ENCODE measurements at regions not wholly inside any gene's neighbourhood (a gene's known extent, or its start where the extent isn't known, plus 50 kb on each side); places are given as distances from the start of the nearest gene placed in this dataset.

GRCh38 chr13:73695325-73695724 lies 438.9 kb downstream of the KLF12 start (continued):
- no peak for TF ChIP-seq ELF4 (CRISPR knock-in tag; IDR thresholded peaks at IDR 0.05; ENCODE audit: low read depth)
- no peak for TF ChIP-seq HMGA2 (CRISPR knock-in tag; IDR thresholded peaks at IDR 0.05)
- TF ChIP-seq, protein P1, sequence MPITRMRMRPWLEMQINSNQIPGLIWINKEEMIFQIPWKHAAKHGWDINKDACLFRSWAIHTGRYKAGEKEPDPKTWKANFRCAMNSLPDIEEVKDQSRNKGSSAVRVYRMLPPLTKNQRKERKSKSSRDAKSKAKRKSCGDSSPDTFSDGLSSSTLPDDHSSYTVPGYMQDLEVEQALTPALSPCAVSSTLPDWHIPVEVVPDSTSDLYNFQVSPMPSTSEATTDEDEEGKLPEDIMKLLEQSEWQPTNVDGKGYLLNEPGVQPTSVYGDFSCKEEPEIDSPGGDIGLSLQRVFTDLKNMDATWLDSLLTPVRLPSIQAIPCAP (CRISPR knock-in tag; IDR thresholded peaks at IDR 0.05), result no peak

GRCh38 chr13:73693215-73693614 lies 441.0 kb downstream of the KLF12 start:
- ChIA-PET POLR2A (no interaction called here), CTCF (no interaction called here)
- Mint-ChIP-seq H3K4me3 (no peak overlapping the region), H3K4me1 (peaks cover 27% of the 10 kb centered on the region), H3K36me3 (no peaks in the 10 kb centered on the region), H3K27me3 (ENCODE audit: low read depth) (no peaks in the 10 kb centered on the region), H3K9me3 (no peaks in the 10 kb centered on the region), H3K27ac (no peak overlapping the region)
- DNase-seq (ENCODE audit: low spot score) (no peak), ATAC-seq (no peak)
- TF ChIP-seq, protein P2, sequence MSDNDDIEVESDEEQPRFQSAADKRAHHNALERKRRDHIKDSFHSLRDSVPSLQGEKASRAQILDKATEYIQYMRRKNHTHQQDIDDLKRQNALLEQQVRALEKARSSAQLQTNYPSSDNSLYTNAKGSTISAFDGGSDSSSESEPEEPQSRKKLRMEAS (CRISPR knock-in tag; IDR thresholded peaks at IDR 0.05), result no peak
- TF ChIP-seq ZNF396 (CRISPR knock-in tag; IDR thresholded peaks at IDR 0.05; ENCODE audit: borderline replicate concordance) (no peak), ZSCAN18 (CRISPR knock-in tag; IDR thresholded peaks at IDR 0.05) (no peak), NR1H2 (CRISPR knock-in tag; IDR thresholded peaks at IDR 0.05) (no peak), ZNF219 (CRISPR knock-in tag; IDR thresholded peaks at IDR 0.05; ENCODE audit: borderline replicate concordance) (no peak), SOX15 (CRISPR knock-in tag; IDR thresholded peaks at IDR 0.05) (no peak), ETV6 (CRISPR knock-in tag; IDR thresholded peaks at IDR 0.05) (no peak), USF1 (CRISPR knock-in tag; IDR thresholded peaks at IDR 0.05) (no peak)
- TF ChIP-seq, protein P3, sequence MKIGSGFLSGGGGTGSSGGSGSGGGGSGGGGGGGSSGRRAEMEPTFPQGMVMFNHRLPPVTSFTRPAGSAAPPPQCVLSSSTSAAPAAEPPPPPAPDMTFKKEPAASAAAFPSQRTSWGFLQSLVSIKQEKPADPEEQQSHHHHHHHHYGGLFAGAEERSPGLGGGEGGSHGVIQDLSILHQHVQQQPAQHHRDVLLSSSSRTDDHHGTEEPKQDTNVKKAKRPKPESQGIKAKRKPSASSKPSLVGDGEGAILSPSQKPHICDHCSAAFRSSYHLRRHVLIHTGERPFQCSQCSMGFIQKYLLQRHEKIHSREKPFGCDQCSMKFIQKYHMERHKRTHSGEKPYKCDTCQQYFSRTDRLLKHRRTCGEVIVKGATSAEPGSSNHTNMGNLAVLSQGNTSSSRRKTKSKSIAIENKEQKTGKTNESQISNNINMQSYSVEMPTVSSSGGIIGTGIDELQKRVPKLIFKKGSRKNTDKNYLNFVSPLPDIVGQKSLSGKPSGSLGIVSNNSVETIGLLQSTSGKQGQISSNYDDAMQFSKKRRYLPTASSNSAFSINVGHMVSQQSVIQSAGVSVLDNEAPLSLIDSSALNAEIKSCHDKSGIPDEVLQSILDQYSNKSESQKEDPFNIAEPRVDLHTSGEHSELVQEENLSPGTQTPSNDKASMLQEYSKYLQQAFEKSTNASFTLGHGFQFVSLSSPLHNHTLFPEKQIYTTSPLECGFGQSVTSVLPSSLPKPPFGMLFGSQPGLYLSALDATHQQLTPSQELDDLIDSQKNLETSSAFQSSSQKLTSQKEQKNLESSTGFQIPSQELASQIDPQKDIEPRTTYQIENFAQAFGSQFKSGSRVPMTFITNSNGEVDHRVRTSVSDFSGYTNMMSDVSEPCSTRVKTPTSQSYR (CRISPR knock-in tag; IDR thresholded peaks at IDR 0.05), result no peak

- DNase-seq (ENCODE audit: low spot score) (no peak), ATAC-seq (no peak)
- no peak overlapping the region for H3K4me3 Mint-ChIP-seq
- TF ChIP-seq FOXP4 (CRISPR knock-in tag; IDR thresholded peaks at IDR 0.05) (no peak), E2F1 (CRISPR knock-in tag; IDR thresholded peaks at IDR 0.05) (no peak)
- H3K9me3 Mint-ChIP-seq, result no peaks in the 10 kb centered on the region
- no peaks in the 10 kb centered on the region for H3K36me3 Mint-ChIP-seq
- CTCF ChIA-PET, result no interaction called here
- no peak overlapping the region for H3K27ac Mint-ChIP-seq
- POLR2A ChIA-PET, result no interaction called here
- H3K4me1 Mint-ChIP-seq, result peaks cover 14% of the 10 kb centered on the region
- no peaks in the 10 kb centered on the region for H3K27me3 Mint-ChIP-seq (ENCODE audit: low read depth)
These were observed 442.3 kb downstream of the KLF12 start for GRCh38 chr13:73691891-73692290.

Data from WTC11 (cell line).